Activated T-helper 2 cell treated with anti-CD3 and anti-CD28 coated beads, Interferon-gamma antibody, Interleukin-2, Interleukin-4, amounts not matched to agents 10 μg/mL and 5 μg/mL and 100 μg/mL, durations not matched to agents 14 hours and 24 hours and 36 hours (primary cell): ENCODE measurements at regions not wholly inside any gene's neighbourhood (a gene's known extent, or its start where the extent isn't known, plus 50 kb on each side); places are given as distances from the start of the nearest gene placed in this dataset.
"Not testable (repeated sequence)": the region's sequence is repeated elsewhere in the genome, so short reads cannot be mapped to it uniquely, and the experiment has no call there.

ENCODE experiments used
- DNase-seq: peaks from one replicate; pipeline ENCODE4 v3.0.0; 2021; ENCODE audit warnings: low spot score
- H3K27ac Mint-ChIP-seq: one replicate; pipeline ENCODE4 v1.8.0; 2021; ENCODE audit warnings: mixed read lengths
- H3K27me3 Mint-ChIP-seq: one replicate; pipeline ENCODE4 v1.8.0; 2021; ENCODE audit warnings: low read depth, mixed read lengths
- H3K36me3 Mint-ChIP-seq: one replicate; pipeline ENCODE4 v1.8.0; 2021; ENCODE audit warnings: low read depth, mixed read lengths
- H3K4me1 Mint-ChIP-seq: one replicate; pipeline ENCODE4 v1.8.0; 2021; ENCODE audit warnings: low read depth, mixed read lengths
- H3K4me3 Mint-ChIP-seq: one replicate; pipeline ENCODE4 v1.8.0; 2021; ENCODE audit warnings: low read depth, mild to moderate bottlenecking, moderate library complexity, mixed read lengths
- H3K9me3 Mint-ChIP-seq: one replicate; pipeline ENCODE4 v1.8.0; 2021; ENCODE audit warnings: mixed read lengths
- intact Hi-C: fragments of 100-400 bp; cut with micrococcal nuclease; formaldehyde crosslinking; loops from one replicate; pipeline ENCODE4 v1.15.1; 2023

DNA sequence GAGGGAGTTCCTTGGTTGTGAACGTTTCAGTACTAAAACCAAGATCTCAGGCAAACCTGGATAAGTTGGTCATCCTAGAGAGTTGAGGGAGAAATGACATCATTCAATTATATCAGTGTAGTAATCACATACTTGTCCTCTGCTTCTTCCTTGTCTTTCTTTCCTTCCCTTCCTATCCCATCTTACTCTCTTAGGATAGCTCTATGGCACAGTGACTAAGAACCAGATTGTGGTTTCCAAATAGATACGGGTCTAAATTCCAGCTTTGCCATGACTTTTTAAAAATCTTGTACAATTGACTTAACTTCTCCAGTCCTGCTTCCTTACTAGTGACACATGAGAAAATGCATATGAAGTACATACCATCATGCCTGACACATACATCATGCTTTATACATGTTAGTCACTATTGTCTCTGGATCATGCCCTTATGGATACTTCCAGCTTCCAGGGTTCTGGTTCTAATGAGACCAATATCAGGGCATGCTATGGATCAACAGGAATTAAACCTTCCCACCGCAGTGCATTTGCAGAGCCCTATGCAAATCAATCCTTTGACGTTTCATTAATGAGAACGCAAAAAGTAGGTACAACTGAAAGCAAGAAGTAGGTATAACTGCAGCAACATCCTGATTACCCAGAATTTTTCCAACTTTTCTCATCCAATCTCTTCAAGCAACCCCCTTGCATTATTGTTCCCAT is 168.0 kb upstream of the KLF7 start:
- H3K9me3 Mint-ChIP-seq: no peaks in the 10 kb centered on the region
- H3K36me3 Mint-ChIP-seq: no peaks in the 10 kb centered on the region
- no peaks in the 10 kb centered on the region for H3K27me3 Mint-ChIP-seq
- H3K4me1 Mint-ChIP-seq: peaks cover 82% of the 10 kb centered on the region
- DNase-seq: no peak
- peak overlapping the region; percentile 41 for H3K4me3 Mint-ChIP-seq
- H3K27ac Mint-ChIP-seq: peak overlapping the region; percentile 93
- intact Hi-C loops: loop anchor here (1.0 to 10.0 kb wide), 8 partner anchors 16 to 349 kb away; partner anchors contain the start of genes CREB1 and METTL21A

DNA sequence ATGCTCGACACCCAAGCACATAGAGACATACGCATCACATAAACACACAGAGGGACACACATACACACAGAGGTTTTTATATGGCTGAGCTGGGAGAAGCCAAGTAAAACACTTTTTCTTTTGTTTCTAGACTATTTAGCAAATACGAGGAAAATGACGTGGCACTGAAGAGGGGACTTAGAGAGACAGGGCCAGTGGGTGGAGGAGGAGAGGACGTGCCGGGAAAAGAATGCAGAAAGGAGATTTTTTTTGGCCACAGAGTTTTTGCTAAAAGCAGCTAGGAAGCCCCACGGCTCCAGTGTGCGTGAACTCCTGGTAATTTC is 168.5 kb upstream of the KLF7 start:
- intact Hi-C loops: loop anchor here (1.0 to 10.0 kb wide), 7 partner anchors 17 to 349 kb away; partner anchors contain the start of genes CREB1 and METTL21A
- Mint-ChIP-seq H3K27ac (peak overlapping the region; percentile 93), H3K36me3 (no peaks in the 10 kb centered on the region), H3K4me3 (peak overlapping the region; percentile 26), H3K4me1 (peaks cover 79% of the 10 kb centered on the region), H3K9me3 (no peaks in the 10 kb centered on the region), H3K27me3 (no peaks in the 10 kb centered on the region)
- no peak for DNase-seq

DNA sequence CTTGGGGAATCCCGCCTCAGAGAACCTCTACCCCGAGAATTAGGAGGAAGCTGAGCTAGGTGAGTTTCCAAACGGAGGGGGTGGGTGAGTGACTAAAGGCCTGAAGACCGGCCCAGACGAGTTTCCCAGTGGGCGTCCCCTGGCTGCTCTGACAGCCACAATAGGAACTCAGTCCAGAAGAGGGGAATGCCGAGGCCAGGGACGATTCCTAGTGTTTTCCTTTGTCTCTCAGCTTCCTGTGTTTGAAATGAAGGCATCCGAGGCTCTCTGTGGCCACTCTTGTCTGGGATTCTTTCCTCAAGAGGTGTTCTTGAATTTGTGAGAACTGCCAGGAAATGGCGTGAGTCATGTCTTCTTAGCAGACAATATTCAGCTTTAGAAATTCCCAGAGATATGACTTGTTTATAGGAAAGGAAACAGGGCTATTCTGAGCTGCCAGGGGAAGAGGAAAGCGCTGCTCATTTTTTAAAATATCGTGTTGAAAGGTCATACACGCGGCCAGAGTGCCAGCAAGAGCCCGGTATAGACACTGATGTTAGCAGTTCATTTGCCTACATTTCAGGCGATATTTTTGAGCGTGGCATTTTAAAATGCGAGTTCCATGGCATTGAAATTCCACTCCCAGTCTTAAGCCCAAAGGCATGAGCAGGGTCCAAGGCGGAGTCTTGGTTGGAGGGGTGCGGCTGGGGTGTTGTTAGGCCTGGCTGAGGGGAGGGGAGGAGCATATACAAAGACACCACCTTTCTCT is 169.1 kb upstream of the KLF7 start:
- Mint-ChIP-seq H3K36me3 (no peaks in the 10 kb centered on the region), H3K27ac (peak overlapping the region; percentile 93), H3K4me1 (peaks cover 74% of the 10 kb centered on the region), H3K27me3 (no peaks in the 10 kb centered on the region), H3K4me3 (peak overlapping the region; percentile 26), H3K9me3 (no peaks in the 10 kb centered on the region)
- intact Hi-C loops: loop anchor here (1.0 to 10.0 kb wide), 7 partner anchors 17 to 350 kb away; partner anchors contain the start of genes CREB1 and METTL21A
- DNase-seq: no peak

DNA sequence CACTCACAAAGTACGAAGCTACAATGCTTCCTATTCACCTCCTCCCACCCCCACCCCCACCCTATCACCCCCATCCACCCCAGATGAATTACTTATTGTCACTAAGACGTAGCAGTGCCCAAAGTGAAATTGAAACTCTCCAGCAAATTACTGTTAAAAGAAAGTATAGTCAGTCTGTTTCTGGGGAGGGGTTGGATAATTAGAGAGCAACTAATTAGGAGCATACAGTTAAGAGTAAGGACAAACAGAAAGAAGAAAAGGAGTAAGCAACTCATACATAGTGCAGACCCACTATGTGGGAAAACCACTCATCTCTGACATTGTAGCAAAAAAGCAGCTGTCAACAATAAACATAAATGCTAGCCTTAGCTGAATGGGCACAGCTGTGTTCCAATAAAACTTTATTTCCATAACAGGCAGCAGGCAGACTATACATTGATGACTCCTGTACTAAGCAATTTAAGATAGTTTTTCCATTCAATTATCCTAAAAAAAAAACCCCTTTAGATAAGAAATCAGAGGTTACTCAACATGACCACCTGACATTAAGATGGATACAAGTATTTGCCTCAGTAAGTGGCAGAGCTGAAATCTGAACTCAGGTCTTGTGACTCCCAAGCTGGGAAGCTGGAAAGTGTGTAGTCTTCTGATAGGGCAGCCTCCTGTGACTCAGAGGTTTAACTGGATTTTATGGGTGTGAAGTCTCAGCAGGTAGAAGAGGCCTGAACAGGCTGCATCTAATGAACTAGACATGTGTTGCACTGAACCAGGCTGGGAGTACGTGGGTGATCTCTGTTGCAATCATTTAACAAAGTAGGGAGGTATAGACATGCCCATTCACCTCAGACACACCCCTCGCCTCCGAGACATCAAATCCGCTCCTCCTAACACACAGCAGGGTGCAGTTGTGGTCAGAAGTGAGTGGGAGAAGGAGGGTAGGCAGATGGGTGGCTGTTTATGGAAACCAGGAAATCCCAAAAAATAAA is 171.8 kb upstream of the KLF7 start:
- Mint-ChIP-seq H3K4me1 (peaks cover 56% of the 10 kb centered on the region), H3K27me3 (no peaks in the 10 kb centered on the region), H3K9me3 (no peaks in the 10 kb centered on the region), H3K36me3 (no peaks in the 10 kb centered on the region), H3K4me3 (peak overlapping the region; percentile 37), H3K27ac (peak overlapping the region; percentile 91)
- intact Hi-C loops: loop anchor here (2.0 to 10.0 kb wide), 5 partner anchors 15 to 353 kb away; partner anchors contain the start of gene METTL21A
- no peak for DNase-seq

DNA sequence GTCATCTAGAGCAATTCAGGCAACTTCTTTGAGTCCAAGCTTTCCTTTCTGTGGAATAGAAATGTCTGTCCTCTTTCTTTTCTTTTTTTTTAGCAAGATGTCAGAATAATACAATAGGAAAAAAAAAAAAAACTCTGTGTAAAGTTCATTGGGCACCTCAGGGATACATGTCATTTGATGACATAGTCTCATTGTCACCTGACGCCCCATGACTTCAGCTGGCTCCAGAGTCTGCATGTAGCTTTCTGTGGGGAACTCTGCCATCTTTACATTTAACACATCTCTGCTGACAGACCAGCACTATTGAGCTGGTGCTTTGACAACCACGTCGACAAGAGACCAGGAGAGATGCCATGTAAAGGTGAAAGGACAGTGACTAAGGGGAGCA is 172.5 kb upstream of the KLF7 start:
- Mint-ChIP-seq H3K4me1 (peaks cover 52% of the 10 kb centered on the region), H3K27ac (peak overlapping the region; percentile 91), H3K4me3 (no peak overlapping the region), H3K27me3 (no peaks in the 10 kb centered on the region), H3K36me3 (no peaks in the 10 kb centered on the region), H3K9me3 (no peaks in the 10 kb centered on the region)
- intact Hi-C loops: loop anchor here (10.0 kb wide), 3 partner anchors 57 to 353 kb away; partner anchors contain the start of gene METTL21A
- DNase-seq: no peak

DNA sequence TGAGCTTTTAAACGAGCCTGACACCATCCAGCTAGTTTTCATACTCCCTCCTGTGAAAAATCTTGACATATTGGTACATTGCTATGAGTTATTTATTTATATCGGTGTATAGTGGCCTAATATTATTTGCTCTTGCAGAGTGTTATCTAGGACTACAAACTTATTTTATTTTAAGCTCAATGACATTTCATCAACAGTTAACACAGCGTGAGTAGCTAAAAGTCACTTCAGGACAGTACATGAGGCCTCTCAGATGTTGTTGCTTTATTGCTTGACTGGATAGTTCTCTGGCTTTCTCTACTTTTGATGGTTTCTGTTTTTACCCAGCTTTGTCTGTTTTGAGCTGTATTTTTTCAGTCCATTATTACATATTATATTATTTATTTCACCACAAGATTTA is 172.9 kb upstream of the KLF7 start:
- H3K4me3 Mint-ChIP-seq: no peak overlapping the region
- H3K27me3 Mint-ChIP-seq: no peaks in the 10 kb centered on the region
- intact Hi-C loops: loop anchor here (10.0 kb wide), 3 partner anchors 56 to 354 kb away; partner anchors contain the start of gene METTL21A
- H3K4me1 Mint-ChIP-seq: peaks cover 48% of the 10 kb centered on the region
- DNase-seq: no peak
- peak overlapping the region; percentile 91 for H3K27ac Mint-ChIP-seq
- H3K36me3 Mint-ChIP-seq: no peaks in the 10 kb centered on the region
- H3K9me3 Mint-ChIP-seq: no peaks in the 10 kb centered on the region

DNA sequence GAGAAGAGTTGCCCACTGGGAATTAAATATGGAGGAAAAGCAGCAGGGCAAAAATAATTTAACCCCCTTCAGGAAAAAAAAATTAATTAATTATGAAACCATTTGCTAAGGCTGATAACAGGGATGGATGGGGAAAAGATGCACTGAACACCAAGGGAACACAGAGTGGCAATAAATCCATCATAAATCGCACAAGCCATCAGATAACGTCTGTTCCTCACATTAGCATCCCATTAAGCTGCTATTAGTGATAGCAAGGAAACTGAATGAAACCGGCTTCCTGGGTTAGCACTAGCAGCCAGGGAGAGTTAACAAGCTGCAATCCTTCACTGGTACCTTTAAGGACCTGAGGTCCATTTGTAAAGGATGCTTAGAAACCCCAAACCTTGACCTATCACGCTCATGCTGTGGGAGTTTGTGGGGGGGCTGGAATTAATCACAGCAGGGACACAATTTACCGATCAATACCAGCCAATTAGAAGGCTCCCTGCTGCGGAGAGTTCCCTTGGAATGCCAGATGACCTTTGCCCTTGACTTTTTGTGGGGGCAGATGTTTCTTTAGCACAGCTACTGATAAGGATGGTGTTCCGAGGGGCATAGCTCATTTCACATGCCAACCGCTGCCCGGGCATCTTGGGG is 175.5 kb upstream of the KLF7 start:
- Mint-ChIP-seq H3K4me3 (no peak overlapping the region), H3K9me3 (peaks cover 11% of the 10 kb centered on the region), H3K27me3 (no peaks in the 10 kb centered on the region), H3K36me3 (peaks cover 11% of the 10 kb centered on the region), H3K4me1 (peaks cover 29% of the 10 kb centered on the region), H3K27ac (no peak overlapping the region)
- DNase-seq: no peak
- intact Hi-C loops: no loop called here

DNA sequence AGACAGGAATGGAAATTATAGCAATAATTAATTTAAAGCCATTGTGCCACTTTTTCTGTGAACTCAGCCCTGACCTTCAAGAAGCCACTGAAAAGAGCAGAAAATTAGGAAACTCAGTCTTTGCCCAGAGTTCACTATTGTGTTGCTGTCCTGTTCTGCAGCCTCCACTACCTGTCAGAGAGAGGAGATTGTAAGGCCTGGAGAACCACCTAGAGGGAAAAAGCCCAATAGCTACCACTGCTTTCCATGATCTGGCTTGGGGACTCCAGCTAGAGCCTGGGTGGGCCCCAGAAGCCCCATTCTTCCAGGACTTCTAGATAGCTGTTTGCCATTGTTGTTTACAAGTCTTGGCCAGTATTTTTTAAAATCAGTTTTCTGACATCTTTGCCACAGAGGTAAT is 176.1 kb upstream of the KLF7 start:
- H3K4me1 Mint-ChIP-seq: peaks cover 27% of the 10 kb centered on the region
- no peak overlapping the region for H3K27ac Mint-ChIP-seq
- no peak for DNase-seq
- H3K9me3 Mint-ChIP-seq: peaks cover 17% of the 10 kb centered on the region
- peaks cover 16% of the 10 kb centered on the region for H3K36me3 Mint-ChIP-seq
- intact Hi-C loops: no loop called here
- H3K4me3 Mint-ChIP-seq: no peak overlapping the region
- no peaks in the 10 kb centered on the region for H3K27me3 Mint-ChIP-seq

DNA sequence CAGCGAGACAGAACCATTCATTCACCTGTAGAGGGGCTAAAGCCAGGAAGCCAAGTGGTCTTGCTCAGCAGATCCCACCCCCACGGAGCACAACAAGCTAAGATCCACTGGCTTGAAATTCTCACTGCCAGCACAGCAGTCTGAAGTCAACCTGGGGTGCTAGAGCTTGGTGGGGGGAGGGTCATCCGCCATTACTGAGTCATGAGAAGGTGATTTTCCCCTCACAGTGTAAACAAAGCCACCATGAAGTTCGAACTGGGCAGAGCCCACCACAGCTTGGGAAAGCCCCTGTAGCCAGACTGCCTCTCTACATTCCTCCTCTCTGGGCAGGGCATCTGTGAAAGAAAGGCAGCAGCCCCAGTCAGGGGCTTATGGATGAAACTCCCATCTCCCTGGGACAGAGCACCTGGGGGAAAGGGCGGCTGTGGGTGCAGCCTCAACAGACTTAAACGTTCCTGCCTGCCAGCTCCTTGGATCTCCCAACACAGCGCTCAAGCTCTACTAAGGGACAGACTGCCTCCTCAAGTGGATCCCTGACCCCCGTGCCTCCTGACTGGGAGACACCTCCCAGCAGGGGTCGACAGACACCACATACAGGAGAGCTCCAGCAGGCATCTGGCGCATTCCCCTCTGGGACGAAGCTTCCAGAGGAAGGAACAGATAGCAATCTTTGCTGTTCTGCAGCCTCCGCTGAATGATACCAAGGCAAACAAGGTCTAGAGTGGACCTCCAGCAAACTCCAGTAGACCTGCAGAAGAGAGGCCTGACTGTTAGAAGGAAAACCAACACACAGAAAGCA is 179.0 kb upstream of the KLF7 start:
- Mint-ChIP-seq H3K36me3 (peaks cover 28% of the 10 kb centered on the region), H3K9me3 (peaks cover 31% of the 10 kb centered on the region)
- H3K27ac Mint-ChIP-seq, H3K4me1 Mint-ChIP-seq, H3K27me3 Mint-ChIP-seq, DNase-seq, H3K4me3 Mint-ChIP-seq, intact Hi-C loops: not testable (repeated sequence)

DNA sequence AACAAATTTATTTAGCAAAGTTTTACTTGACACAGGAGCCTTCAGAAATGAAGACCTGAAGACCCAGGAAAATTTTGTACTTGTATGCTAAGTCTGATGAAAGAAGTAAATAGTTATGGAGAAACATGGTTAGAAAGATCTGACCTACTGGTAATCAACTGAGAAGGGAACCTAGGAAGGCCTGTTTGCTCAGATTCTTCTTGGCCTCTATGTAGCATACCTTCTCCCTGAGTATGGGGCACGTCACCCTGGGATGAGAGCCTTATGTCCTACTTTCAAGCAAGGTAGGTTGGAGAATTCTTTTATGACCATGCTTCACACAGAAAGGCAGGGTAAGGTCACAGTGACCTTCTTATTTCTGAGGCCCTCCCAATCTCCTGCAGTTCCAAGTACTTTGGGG is 178.6 kb upstream of the CREB1 start:
- intact Hi-C loops: no loop called here
- H3K27ac Mint-ChIP-seq: no peak overlapping the region
- no peak for DNase-seq
- H3K27me3 Mint-ChIP-seq: no peaks in the 10 kb centered on the region
- no peak overlapping the region for H3K4me3 Mint-ChIP-seq
- H3K36me3 Mint-ChIP-seq: peaks cover 17% of the 10 kb centered on the region
- H3K9me3 Mint-ChIP-seq: peaks cover 19% of the 10 kb centered on the region
- H3K4me1 Mint-ChIP-seq: peaks cover 9% of the 10 kb centered on the region

DNA sequence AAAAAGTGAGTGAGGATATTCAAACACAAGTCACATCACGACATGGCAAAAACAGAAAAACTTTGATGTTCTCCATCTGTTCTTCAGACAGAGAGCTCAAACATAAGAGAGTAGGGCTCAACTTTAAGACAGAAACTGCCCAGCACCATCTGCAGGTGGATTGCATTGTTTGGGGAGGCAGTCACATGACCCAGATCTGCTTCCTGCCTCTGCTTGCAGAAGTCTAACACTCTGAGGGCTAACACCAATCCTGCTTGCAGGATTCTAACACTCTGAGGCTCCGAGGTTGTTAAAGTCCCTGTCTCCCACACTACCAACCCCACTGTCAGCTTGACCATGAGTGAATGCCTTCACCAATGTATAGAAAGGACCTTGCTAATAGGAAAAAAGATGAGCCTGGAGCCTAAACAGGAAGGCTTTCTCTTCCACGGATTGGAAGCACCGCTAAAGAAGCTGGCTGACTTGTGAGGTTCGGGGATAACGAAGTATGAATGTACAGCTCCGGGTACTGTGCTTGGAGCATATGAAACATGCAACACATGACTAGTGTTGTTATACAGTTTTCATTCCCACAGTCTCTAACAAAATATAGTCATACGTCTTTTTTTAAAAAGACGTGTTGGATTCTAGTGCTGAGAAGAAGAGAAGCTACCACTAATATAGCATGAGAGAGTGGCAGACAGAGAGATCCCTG is 176.6 kb upstream of the CREB1 start:
- peaks cover 2% of the 10 kb centered on the region for H3K9me3 Mint-ChIP-seq
- peaks cover 4% of the 10 kb centered on the region for H3K36me3 Mint-ChIP-seq
- no peak overlapping the region for H3K27ac Mint-ChIP-seq
- peaks cover 9% of the 10 kb centered on the region for H3K4me1 Mint-ChIP-seq
- intact Hi-C loops: loop anchor here (2.0 kb wide), 1 partner anchor 16 kb away; no protein-coding TSS in a partner anchor
- DNase-seq: peak; percentile 30
- H3K4me3 Mint-ChIP-seq: no peak overlapping the region
- no peaks in the 10 kb centered on the region for H3K27me3 Mint-ChIP-seq
